ENCODE measurements at regions not wholly inside any gene's neighbourhood (a gene's known extent, or its start where the extent isn't known, plus 50 kb on each side); places are given as distances from the start of the nearest gene placed in this dataset.
"Not testable (repeated sequence)": the region's sequence is repeated elsewhere in the genome, so short reads cannot be mapped to it uniquely, and the experiment has no call there.

GRCh38 chr5:113715921-113716320 lies 202.4 kb downstream of the YTHDC2 start:
- not testable (repeated sequence) for DNase-seq (ENCODE audit: low read depth, low spot score)

GRCh38 chr5:113719549-113719948 lies 206.1 kb downstream of the YTHDC2 start:
- Histone ChIP-seq H3K27me3 (ENCODE audit: control insufficient read depth, insufficient read depth, low read length) (no peaks in the 10 kb centered on the region), H3K27ac (ENCODE audit: low read length) (no peak overlapping the region), H3K36me3 (ENCODE audit: control insufficient read depth, insufficient read depth, low read length) (no peaks in the 10 kb centered on the region), H3K4me1 (ENCODE audit: control insufficient read depth, insufficient read depth, low read length) (no peaks in the 10 kb centered on the region), H3K9me3 (ENCODE audit: control insufficient read depth, insufficient read depth, low read length) (no peaks in the 10 kb centered on the region; the same call in 1 of the 2 replicates), H3K4me3 (ENCODE audit: low read length) (no peak overlapping the region)
- DNase-seq (ENCODE audit: low read depth, low spot score), result no peak
- WGBS (ENCODE audit: insufficient coverage, insufficient read length), result no CpG with 5 or more reads among the region's 1 CpG

More at GRCh38 chr5:113715921-113716320, 202.4 kb downstream of the YTHDC2 start:
- not testable (repeated sequence) for H3K27me3 ChIP-seq (ENCODE audit: control insufficient read depth, insufficient read depth, low read length); H3K4me3 ChIP-seq (ENCODE audit: low read length); H3K36me3 ChIP-seq (ENCODE audit: control insufficient read depth, insufficient read depth, low read length); H3K27ac ChIP-seq (ENCODE audit: low read length); H3K9me3 ChIP-seq (ENCODE audit: control insufficient read depth, insufficient read depth, low read length); H3K4me1 ChIP-seq (ENCODE audit: control insufficient read depth, insufficient read depth, low read length)
- WGBS (ENCODE audit: insufficient coverage, insufficient read length), result no CpG with 5 or more reads among the region's 2 CpGs

DNA sequence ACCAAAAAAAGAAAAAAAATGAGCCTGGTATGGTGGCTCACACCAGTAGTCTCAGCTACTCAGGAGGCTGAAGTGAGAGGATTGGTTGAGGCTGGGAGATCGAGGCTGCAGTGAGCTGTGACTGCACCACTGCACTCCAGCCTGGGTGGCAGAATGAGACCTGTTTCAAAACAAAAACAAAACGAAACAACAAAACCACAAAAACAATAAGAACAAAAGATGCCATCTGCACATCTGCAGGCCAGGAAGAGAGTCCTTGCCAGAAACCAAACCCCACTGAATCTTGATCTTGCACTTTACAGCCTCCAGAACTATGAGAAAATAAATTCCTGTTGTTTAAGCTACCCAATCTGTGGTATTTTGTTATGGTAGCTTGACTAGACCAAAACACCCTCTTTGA lies 207.7 kb downstream of the YTHDC2 start:
- DNase-seq (ENCODE audit: low read depth, low spot score), result no peak
- no peak overlapping the region for H3K27ac ChIP-seq (ENCODE audit: low read length)

GRCh38 chr5:113723021-113723420 lies 209.5 kb downstream of the YTHDC2 start:
- WGBS (ENCODE audit: insufficient coverage, insufficient read length), result no CpG with 5 or more reads among the region's 6 CpGs
- Histone ChIP-seq H3K4me1 (ENCODE audit: control insufficient read depth, insufficient read depth, low read length) (no peaks in the 10 kb centered on the region), H3K27ac (ENCODE audit: low read length) (no peak overlapping the region), H3K27me3 (ENCODE audit: control insufficient read depth, insufficient read depth, low read length) (no peaks in the 10 kb centered on the region), H3K4me3 (ENCODE audit: low read length) (no peak overlapping the region), H3K9me3 (ENCODE audit: control insufficient read depth, insufficient read depth, low read length) (no peaks in the 10 kb centered on the region), H3K36me3 (ENCODE audit: control insufficient read depth, insufficient read depth, low read length) (no peaks in the 10 kb centered on the region)
- no peak for DNase-seq (ENCODE audit: low read depth, low spot score)

More for the DNA sequence above, 207.7 kb downstream of the YTHDC2 start:
- Histone ChIP-seq H3K4me3 (ENCODE audit: low read length) (no peak overlapping the region), H3K36me3 (ENCODE audit: control insufficient read depth, insufficient read depth, low read length) (no peaks in the 10 kb centered on the region), H3K4me1 (ENCODE audit: control insufficient read depth, insufficient read depth, low read length) (no peaks in the 10 kb centered on the region), H3K9me3 (ENCODE audit: control insufficient read depth, insufficient read depth, low read length) (no peaks in the 10 kb centered on the region), H3K27me3 (ENCODE audit: control insufficient read depth, insufficient read depth, low read length) (no peaks in the 10 kb centered on the region)
- no CpG with 5 or more reads among the region's 2 CpGs for whole genome bisulfite sequencing (ENCODE audit: insufficient coverage, insufficient read length)

GRCh38 chr5:113735751-113736150 lies 222.3 kb downstream of the YTHDC2 start:
- Histone ChIP-seq H3K4me1 (ENCODE audit: control insufficient read depth, insufficient read depth, low read length) (no peaks in the 10 kb centered on the region), H3K27me3 (ENCODE audit: control insufficient read depth, insufficient read depth, low read length) (no peaks in the 10 kb centered on the region), H3K36me3 (ENCODE audit: control insufficient read depth, insufficient read depth, low read length) (no peaks in the 10 kb centered on the region), H3K4me3 (ENCODE audit: low read length) (no peak overlapping the region), H3K27ac (ENCODE audit: low read length) (no peak overlapping the region), H3K9me3 (ENCODE audit: control insufficient read depth, insufficient read depth, low read length) (no peaks in the 10 kb centered on the region)
- no peak for DNase-seq (ENCODE audit: low read depth, low spot score)
- no CpG with 5 or more reads among the region's 1 CpG for WGBS (ENCODE audit: insufficient coverage, insufficient read length)

- Histone ChIP-seq H3K36me3 (ENCODE audit: control insufficient read depth, insufficient read depth, low read length) (no peaks in the 10 kb centered on the region), H3K9me3 (ENCODE audit: control insufficient read depth, insufficient read depth, low read length) (no peaks in the 10 kb centered on the region), H3K27ac (ENCODE audit: low read length) (no peak overlapping the region), H3K4me3 (ENCODE audit: low read length) (no peak overlapping the region), H3K27me3 (ENCODE audit: control insufficient read depth, insufficient read depth, low read length) (no peaks in the 10 kb centered on the region), H3K4me1 (ENCODE audit: control insufficient read depth, insufficient read depth, low read length) (no peaks in the 10 kb centered on the region)
- no CpG with 5 or more reads among the region's 4 CpGs for WGBS (ENCODE audit: insufficient coverage, insufficient read length)
- no peak for DNase-seq (ENCODE audit: low read depth, low spot score)
These were observed 228.7 kb downstream of the YTHDC2 start for GRCh38 chr5:113742176-113742575.

DNA sequence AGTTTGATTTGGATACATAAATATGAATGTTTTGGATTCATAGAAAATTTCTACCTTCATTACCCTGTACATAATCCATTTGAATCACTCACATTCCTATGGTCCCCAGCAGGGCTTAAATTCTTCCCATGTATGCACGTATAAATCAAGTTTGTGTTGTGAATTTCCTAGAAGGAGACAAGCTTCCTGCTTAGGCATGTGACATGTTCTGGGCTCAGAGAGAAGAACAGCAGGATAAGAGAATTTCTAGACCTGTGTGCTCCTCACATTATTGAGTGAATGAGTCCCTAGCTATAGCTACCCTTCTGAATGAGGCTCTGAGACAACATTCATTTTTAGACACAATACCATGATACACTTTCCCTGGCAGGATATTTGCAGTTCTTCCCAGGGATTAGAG lies 229.1 kb downstream of the YTHDC2 start:
- DNase-seq (ENCODE audit: low read depth, low spot score), result no peak
- H3K27ac ChIP-seq (ENCODE audit: low read length), result no peak overlapping the region
- no peaks in the 10 kb centered on the region for H3K9me3 ChIP-seq (ENCODE audit: control insufficient read depth, insufficient read depth, low read length)
- H3K36me3 ChIP-seq (ENCODE audit: control insufficient read depth, insufficient read depth, low read length), result no peaks in the 10 kb centered on the region
- H3K27me3 ChIP-seq (ENCODE audit: control insufficient read depth, insufficient read depth, low read length), result no peaks in the 10 kb centered on the region
- no peak overlapping the region for H3K4me3 ChIP-seq (ENCODE audit: low read length)
- no CpG with 5 or more reads among the region's 1 CpG for WGBS (ENCODE audit: insufficient coverage, insufficient read length)
- no peaks in the 10 kb centered on the region for H3K4me1 ChIP-seq (ENCODE audit: control insufficient read depth, insufficient read depth, low read length)

DNA sequence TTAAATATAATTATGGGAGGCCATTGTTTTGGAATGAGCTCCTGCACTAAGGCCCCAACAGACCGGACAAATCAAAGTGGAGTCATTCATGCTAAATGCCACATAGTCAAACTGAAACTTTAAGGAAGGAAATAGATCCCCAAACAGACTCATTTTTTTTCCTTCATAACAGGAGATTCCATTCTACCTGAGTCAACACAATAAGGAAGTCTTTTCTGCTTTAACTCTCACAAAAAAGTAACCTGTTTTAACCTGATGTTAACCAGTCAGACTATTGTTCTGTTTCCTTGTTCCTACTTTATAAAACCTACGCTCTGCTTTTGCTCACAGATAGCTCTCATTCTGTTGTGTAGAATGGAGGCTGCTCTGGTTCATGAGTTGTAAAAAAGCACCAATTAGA lies 234.9 kb downstream of the YTHDC2 start:
- Histone ChIP-seq H3K27me3 (ENCODE audit: control insufficient read depth, insufficient read depth, low read length) (no peaks in the 10 kb centered on the region), H3K4me3 (ENCODE audit: low read length) (no peak overlapping the region), H3K4me1 (ENCODE audit: control insufficient read depth, insufficient read depth, low read length) (no peaks in the 10 kb centered on the region), H3K36me3 (ENCODE audit: control insufficient read depth, insufficient read depth, low read length) (no peaks in the 10 kb centered on the region), H3K9me3 (ENCODE audit: control insufficient read depth, insufficient read depth, low read length) (no peaks in the 10 kb centered on the region), H3K27ac (ENCODE audit: low read length) (no peak overlapping the region)
- no peak for DNase-seq (ENCODE audit: low read depth, low spot score)
- no CpG with 5 or more reads among the region's 2 CpGs for WGBS (ENCODE audit: insufficient coverage, insufficient read length)

DNA sequence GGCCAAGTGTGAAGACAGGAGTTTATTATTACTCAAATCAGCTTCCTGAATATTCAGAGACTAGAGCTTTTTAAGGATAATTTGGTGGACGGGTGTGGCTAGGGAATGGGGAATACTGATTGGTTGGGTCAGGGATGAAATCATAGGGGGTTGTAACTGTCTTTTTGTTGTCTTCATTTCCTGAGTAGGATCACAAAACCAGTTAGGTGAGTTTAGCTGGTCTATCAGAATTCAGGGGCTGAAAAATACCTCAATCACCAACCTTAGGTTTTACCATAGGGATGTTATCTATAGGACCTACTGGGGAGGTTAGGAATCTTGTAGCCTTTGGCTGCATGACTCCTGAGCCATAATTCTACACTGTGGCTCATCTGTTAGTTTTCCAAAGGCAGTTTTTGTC lies 235.8 kb downstream of the YTHDC2 start:
- H3K27ac ChIP-seq (ENCODE audit: low read length), result no peak overlapping the region
- DNase-seq (ENCODE audit: low read depth, low spot score), result peak; percentile 13
- no CpG with 5 or more reads among the region's 1 CpG for WGBS (ENCODE audit: insufficient coverage, insufficient read length)

GRCh38 chr5:113753182-113753581 lies 239.7 kb downstream of the YTHDC2 start:
- H3K4me3 ChIP-seq (ENCODE audit: low read length); H3K27me3 ChIP-seq (ENCODE audit: control insufficient read depth, insufficient read depth, low read length); H3K36me3 ChIP-seq (ENCODE audit: control insufficient read depth, insufficient read depth, low read length); H3K4me1 ChIP-seq (ENCODE audit: control insufficient read depth, insufficient read depth, low read length); DNase-seq (ENCODE audit: low read depth, low spot score); H3K9me3 ChIP-seq (ENCODE audit: control insufficient read depth, insufficient read depth, low read length); H3K27ac ChIP-seq (ENCODE audit: low read length): not testable (repeated sequence)
- WGBS (ENCODE audit: insufficient coverage, insufficient read length), result no CpG with 5 or more reads among the region's 20 CpGs

More for the DNA sequence above, 235.8 kb downstream of the YTHDC2 start:
- Histone ChIP-seq H3K9me3 (ENCODE audit: control insufficient read depth, insufficient read depth, low read length) (no peaks in the 10 kb centered on the region), H3K27me3 (ENCODE audit: control insufficient read depth, insufficient read depth, low read length) (no peaks in the 10 kb centered on the region), H3K36me3 (ENCODE audit: control insufficient read depth, insufficient read depth, low read length) (no peaks in the 10 kb centered on the region), H3K4me3 (ENCODE audit: low read length) (no peak overlapping the region), H3K4me1 (ENCODE audit: control insufficient read depth, insufficient read depth, low read length) (no peaks in the 10 kb centered on the region)

DNA sequence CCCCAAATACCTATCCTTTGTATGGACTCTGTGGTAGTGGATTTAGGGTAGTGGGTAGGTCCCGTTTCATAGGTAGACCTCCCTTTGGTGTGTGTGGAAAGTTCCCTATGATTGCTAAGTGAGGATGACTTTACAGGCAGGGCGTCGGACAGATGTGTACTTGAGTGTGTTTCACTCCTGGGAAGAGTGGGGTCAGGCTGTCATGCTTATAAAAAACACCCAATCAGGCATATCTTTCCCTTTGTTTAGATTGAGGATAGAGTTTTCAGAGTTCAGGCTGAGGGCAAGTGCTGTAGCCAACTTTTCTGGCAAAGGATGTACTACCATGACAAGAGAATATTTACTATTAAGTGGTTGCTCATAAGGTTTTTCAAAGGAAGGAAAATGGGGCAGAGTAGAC lies 242.0 kb downstream of the YTHDC2 start:
- WGBS (ENCODE audit: insufficient coverage, insufficient read length), result no CpG with 5 or more reads among the region's 3 CpGs
- no peak for DNase-seq (ENCODE audit: low read depth, low spot score)
- Histone ChIP-seq H3K4me1 (ENCODE audit: control insufficient read depth, insufficient read depth, low read length) (no peaks in the 10 kb centered on the region), H3K9me3 (ENCODE audit: control insufficient read depth, insufficient read depth, low read length) (no peaks in the 10 kb centered on the region), H3K36me3 (ENCODE audit: control insufficient read depth, insufficient read depth, low read length) (no peaks in the 10 kb centered on the region), H3K4me3 (ENCODE audit: low read length) (no peak overlapping the region), H3K27me3 (ENCODE audit: control insufficient read depth, insufficient read depth, low read length) (no peaks in the 10 kb centered on the region), H3K27ac (ENCODE audit: low read length) (no peak overlapping the region)

Data from iPS DF 6.9 (cell line).